Activated T-helper 2 cell treated with anti-CD3 and anti-CD28 coated beads, Interferon-gamma antibody, Interleukin-2, Interleukin-4, amounts not matched to agents 10 μg/mL and 5 μg/mL and 100 μg/mL, durations not matched to agents 14 hours and 24 hours and 36 hours (primary cell): ENCODE measurements at regions not wholly inside any gene's neighbourhood (a gene's known extent, or its start where the extent isn't known, plus 50 kb on each side); places are given as distances from the start of the nearest gene placed in this dataset.
"Not testable (repeated sequence)": the region's sequence is repeated elsewhere in the genome, so short reads cannot be mapped to it uniquely, and the experiment has no call there.

Source experiments
- DNase-seq: peaks from one replicate; pipeline ENCODE4 v3.0.0; 2021; ENCODE audit warnings: low spot score
- H3K27ac Mint-ChIP-seq: one replicate; pipeline ENCODE4 v1.8.0; 2021; ENCODE audit warnings: mixed read lengths
- H3K27me3 Mint-ChIP-seq: one replicate; pipeline ENCODE4 v1.8.0; 2021; ENCODE audit warnings: low read depth, mixed read lengths
- H3K36me3 Mint-ChIP-seq: one replicate; pipeline ENCODE4 v1.8.0; 2021; ENCODE audit warnings: low read depth, mixed read lengths
- H3K4me1 Mint-ChIP-seq: one replicate; pipeline ENCODE4 v1.8.0; 2021; ENCODE audit warnings: low read depth, mixed read lengths
- H3K4me3 Mint-ChIP-seq: one replicate; pipeline ENCODE4 v1.8.0; 2021; ENCODE audit warnings: low read depth, mild to moderate bottlenecking, moderate library complexity, mixed read lengths
- H3K9me3 Mint-ChIP-seq: one replicate; pipeline ENCODE4 v1.8.0; 2021; ENCODE audit warnings: mixed read lengths
- intact Hi-C: fragments of 100-400 bp; cut with micrococcal nuclease; formaldehyde crosslinking; loops from one replicate; pipeline ENCODE4 v1.15.1; 2023

GRCh38 chr7:41416208-41416595 lies 286.7 kb downstream of the INHBA start:
- intact Hi-C loops, result no loop called here
- Mint-ChIP-seq H3K36me3 (no peaks in the 10 kb centered on the region), H3K4me1 (no peaks in the 10 kb centered on the region), H3K9me3 (peaks cover 13% of the 10 kb centered on the region), H3K4me3 (no peak overlapping the region), H3K27me3 (no peaks in the 10 kb centered on the region), H3K27ac (no peak overlapping the region)
- DNase-seq, result no peak

- peaks cover 13% of the 10 kb centered on the region for H3K9me3 Mint-ChIP-seq
- H3K36me3 Mint-ChIP-seq, result no peaks in the 10 kb centered on the region
- H3K27ac Mint-ChIP-seq, result no peak overlapping the region
- no peak overlapping the region for H3K4me3 Mint-ChIP-seq
- H3K4me1 Mint-ChIP-seq, result no peaks in the 10 kb centered on the region
- no peaks in the 10 kb centered on the region for H3K27me3 Mint-ChIP-seq
- DNase-seq, result no peak
- intact Hi-C loops, result no loop called here
These were observed 287.3 kb downstream of the INHBA start for GRCh38 chr7:41415471-41416207.

- no peak for DNase-seq
- no peak overlapping the region for H3K27ac Mint-ChIP-seq
- H3K4me1 Mint-ChIP-seq, result no peaks in the 10 kb centered on the region
- H3K9me3 Mint-ChIP-seq, result peaks cover 13% of the 10 kb centered on the region
- H3K36me3 Mint-ChIP-seq, result no peaks in the 10 kb centered on the region
- no peaks in the 10 kb centered on the region for H3K27me3 Mint-ChIP-seq
- intact Hi-C loops, result no loop called here
- no peak overlapping the region for H3K4me3 Mint-ChIP-seq
These were observed 287.8 kb downstream of the INHBA start for GRCh38 chr7:41415051-41415450.

GRCh38 chr7:41404375-41405074 lies 298.4 kb downstream of the INHBA start:
- H3K4me1 Mint-ChIP-seq, result no peaks in the 10 kb centered on the region
- no peaks in the 10 kb centered on the region for H3K27me3 Mint-ChIP-seq
- H3K4me3 Mint-ChIP-seq, result no peak overlapping the region
- intact Hi-C loops, result no loop called here
- H3K9me3 Mint-ChIP-seq, result peaks cover 12% of the 10 kb centered on the region
- no peak for DNase-seq
- no peaks in the 10 kb centered on the region for H3K36me3 Mint-ChIP-seq
- H3K27ac Mint-ChIP-seq, result no peak overlapping the region

DNA sequence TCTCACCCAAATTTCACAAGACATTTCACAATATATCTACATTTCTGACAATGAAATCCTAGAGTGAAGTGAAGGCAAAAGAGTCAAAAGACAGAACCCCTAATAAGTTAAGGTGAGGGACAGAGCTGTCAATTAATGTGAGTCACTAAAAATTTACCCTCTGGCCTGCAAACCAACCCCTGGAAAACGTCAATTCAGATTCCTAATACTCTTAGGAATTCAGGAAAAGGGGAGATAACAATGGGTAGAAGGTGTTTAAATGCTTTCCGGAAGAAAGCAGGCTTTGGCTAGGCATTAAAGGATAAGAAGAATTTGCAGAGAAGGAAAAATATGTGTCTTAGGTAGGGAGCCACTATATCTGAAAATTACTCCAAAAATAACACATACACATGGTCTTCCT lies 299.6 kb downstream of the INHBA start:
- DNase-seq, result no peak
- intact Hi-C loops, result no loop called here
- Mint-ChIP-seq H3K9me3 (peaks cover 9% of the 10 kb centered on the region), H3K27ac (no peak overlapping the region), H3K36me3 (no peaks in the 10 kb centered on the region), H3K27me3 (no peaks in the 10 kb centered on the region), H3K4me3 (no peak overlapping the region), H3K4me1 (no peaks in the 10 kb centered on the region)

GRCh38 chr7:41401833-41402232 lies 301.1 kb downstream of the INHBA start:
- Mint-ChIP-seq H3K27ac (no peak overlapping the region), H3K36me3 (no peaks in the 10 kb centered on the region), H3K4me1 (no peaks in the 10 kb centered on the region), H3K4me3 (no peak overlapping the region), H3K27me3 (no peaks in the 10 kb centered on the region), H3K9me3 (peaks cover 8% of the 10 kb centered on the region)
- intact Hi-C loops, result no loop called here
- no peak for DNase-seq

DNA sequence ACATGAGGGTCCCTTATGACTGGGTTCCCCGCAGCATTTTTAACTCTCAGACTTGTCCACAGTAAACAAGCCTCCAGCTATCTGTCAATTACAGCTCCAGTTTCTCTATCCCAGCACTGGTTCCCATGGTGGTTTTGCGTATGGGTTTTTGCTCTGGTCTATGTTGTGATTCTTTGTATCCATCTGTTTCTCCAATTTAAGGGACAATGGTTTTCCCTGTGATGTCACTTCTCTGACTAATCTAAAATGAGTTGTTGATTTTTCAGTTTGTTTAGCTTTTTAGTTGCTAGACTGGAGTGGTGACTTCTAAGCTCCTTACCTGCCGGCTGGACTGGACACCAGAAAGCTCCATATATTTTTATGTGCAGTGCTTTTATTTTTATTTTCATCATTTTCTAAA lies 303.7 kb downstream of the INHBA start:
- no peak overlapping the region for H3K27ac Mint-ChIP-seq
- H3K27me3 Mint-ChIP-seq, result no peaks in the 10 kb centered on the region
- no peak overlapping the region for H3K4me3 Mint-ChIP-seq
- no peaks in the 10 kb centered on the region for H3K36me3 Mint-ChIP-seq
- no peaks in the 10 kb centered on the region for H3K4me1 Mint-ChIP-seq
- intact Hi-C loops, result no loop called here
- DNase-seq, result no peak
- peaks cover 8% of the 10 kb centered on the region for H3K9me3 Mint-ChIP-seq

DNA sequence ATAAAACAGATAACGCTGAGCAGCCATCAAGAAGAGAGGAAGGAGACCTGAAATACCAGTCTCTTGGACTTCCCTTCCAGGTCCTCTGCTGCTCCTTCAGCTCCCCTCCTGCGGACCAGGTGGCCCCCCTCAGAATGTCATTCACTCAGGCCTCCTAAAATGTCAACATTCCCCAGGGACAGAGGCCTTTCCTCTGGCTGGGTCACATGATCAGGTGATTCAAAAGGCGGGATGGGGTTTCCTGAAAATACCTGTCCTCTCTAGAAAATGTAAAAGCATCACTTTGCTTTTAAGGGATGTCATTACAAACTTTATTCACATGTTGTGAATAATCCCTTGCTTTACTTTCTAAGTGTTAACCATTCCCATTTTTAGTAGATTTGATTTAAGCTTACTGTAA lies 311.1 kb downstream of the INHBA start:
- intact Hi-C loops, result no loop called here
- H3K36me3 Mint-ChIP-seq, result no peaks in the 10 kb centered on the region

DNA sequence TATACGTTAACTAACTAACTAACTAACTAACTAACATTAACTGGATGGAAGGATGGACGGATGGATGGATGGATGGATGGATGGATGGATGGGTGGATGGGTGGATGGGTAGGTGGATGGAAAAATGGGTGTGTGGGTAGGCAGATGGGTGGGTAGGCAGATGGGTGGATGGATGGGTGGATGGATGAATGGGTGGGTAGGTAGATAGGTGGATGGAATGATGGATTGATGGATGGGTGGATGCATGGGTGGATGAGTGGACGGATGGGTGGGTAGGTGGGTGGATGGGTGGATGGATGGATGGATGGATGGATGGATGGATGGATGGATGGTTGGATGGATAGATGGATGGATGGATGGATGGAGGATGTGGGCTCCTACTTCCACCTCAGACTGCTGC lies 314.0 kb downstream of the INHBA start:
- H3K9me3 Mint-ChIP-seq, H3K27ac Mint-ChIP-seq, intact Hi-C loops, H3K27me3 Mint-ChIP-seq, H3K4me1 Mint-ChIP-seq, DNase-seq, H3K4me3 Mint-ChIP-seq, H3K36me3 Mint-ChIP-seq: not testable (repeated sequence)

More for the DNA sequence above, 311.1 kb downstream of the INHBA start:
- Mint-ChIP-seq H3K4me3 (no peak overlapping the region), H3K27ac (no peak overlapping the region), H3K9me3 (peaks cover 5% of the 10 kb centered on the region), H3K27me3 (no peaks in the 10 kb centered on the region), H3K4me1 (no peaks in the 10 kb centered on the region)
- no peak for DNase-seq

GRCh38 chr7:41385996-41386395 lies 316.9 kb downstream of the INHBA start:
- Mint-ChIP-seq H3K9me3 (no peaks in the 10 kb centered on the region), H3K36me3 (no peaks in the 10 kb centered on the region), H3K4me3 (no peak overlapping the region), H3K4me1 (no peaks in the 10 kb centered on the region), H3K27me3 (no peaks in the 10 kb centered on the region), H3K27ac (no peak overlapping the region)
- no peak for DNase-seq
- intact Hi-C loops, result no loop called here

GRCh38 chr7:41384418-41384817 lies 318.5 kb downstream of the INHBA start:
- Mint-ChIP-seq H3K36me3 (no peaks in the 10 kb centered on the region), H3K27ac (no peak overlapping the region), H3K9me3 (no peaks in the 10 kb centered on the region), H3K27me3 (no peaks in the 10 kb centered on the region), H3K4me3 (no peak overlapping the region), H3K4me1 (no peaks in the 10 kb centered on the region)
- DNase-seq, result no peak
- intact Hi-C loops, result no loop called here

- Mint-ChIP-seq H3K4me3 (no peak overlapping the region), H3K9me3 (no peaks in the 10 kb centered on the region), H3K36me3 (no peaks in the 10 kb centered on the region), H3K4me1 (no peaks in the 10 kb centered on the region), H3K27ac (no peak overlapping the region), H3K27me3 (no peaks in the 10 kb centered on the region)
- no peak for DNase-seq
- intact Hi-C loops, result no loop called here
These were observed 319.3 kb downstream of the INHBA start for GRCh38 chr7:41383596-41383995.

GRCh38 chr7:41378156-41378555 lies 324.7 kb downstream of the INHBA start:
- H3K36me3 Mint-ChIP-seq, result no peaks in the 10 kb centered on the region
- intact Hi-C loops, result no loop called here
- no peaks in the 10 kb centered on the region for H3K4me1 Mint-ChIP-seq
- no peak for DNase-seq
- no peaks in the 10 kb centered on the region for H3K27me3 Mint-ChIP-seq
- no peaks in the 10 kb centered on the region for H3K9me3 Mint-ChIP-seq
- no peak overlapping the region for H3K4me3 Mint-ChIP-seq
- H3K27ac Mint-ChIP-seq, result no peak overlapping the region
